ENCODE measurements at regions not wholly inside any gene's neighbourhood (a gene's known extent, or its start where the extent isn't known, plus 50 kb on each side); places are given as distances from the start of the nearest gene placed in this dataset.

DNA sequence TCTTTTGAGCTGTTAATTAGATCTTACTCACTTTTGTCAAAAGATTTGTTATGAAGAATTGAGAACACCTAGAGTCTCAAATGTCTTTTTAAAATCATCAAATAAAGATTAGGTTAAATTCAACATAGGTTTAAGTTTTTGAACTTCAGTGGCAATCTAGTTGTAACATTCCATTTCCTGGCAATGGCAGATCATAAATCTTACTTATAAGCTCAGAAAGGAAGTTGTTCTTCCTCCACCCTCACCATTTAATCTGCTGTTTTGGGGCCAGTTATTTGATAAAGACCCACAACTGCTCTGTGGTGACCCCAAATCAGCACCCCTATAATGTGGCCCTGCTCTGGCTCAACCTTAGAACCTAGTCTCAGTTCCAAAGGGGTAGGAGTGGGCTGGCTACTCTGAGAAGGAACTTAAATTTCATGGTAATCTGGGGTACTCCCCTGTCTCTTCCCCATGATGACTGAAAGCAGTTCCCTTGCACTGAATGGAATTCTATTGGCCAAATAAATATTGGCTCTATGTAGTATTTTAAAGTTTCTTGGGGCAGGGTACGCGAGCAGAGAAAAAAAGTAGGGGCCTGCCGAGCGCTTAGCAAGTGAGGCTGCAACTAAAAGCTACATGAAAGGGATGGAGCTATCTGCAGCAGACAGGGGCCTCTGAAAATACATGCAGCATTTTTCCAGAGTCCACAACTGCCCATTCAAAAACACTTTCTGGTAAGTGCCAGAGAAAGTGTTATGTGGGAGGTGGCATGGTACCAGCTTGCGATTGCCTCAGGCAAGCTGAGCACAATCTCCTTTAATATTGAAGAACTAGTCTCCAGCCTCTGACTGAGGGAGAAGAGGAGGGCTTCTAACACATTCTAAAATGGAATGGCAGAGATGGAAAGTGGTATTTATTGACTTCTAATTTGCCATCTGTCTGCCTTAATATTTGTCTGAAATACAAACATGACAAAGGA lies 103.6 kb upstream of the RASGRP1 start:
- H3K4me1 ChIP-seq, result no peaks in the 10 kb centered on the region
- no peaks in the 10 kb centered on the region for H3K9me3 ChIP-seq
- ATAC-seq (no peak), DNase-seq (no peak)
- H3K36me3 ChIP-seq, result no peaks in the 10 kb centered on the region
- intact Hi-C loops (cut with DNase I; ENCODE audit: low total_unique reads), result no loop called here
- H3K4me3 ChIP-seq, result no peak overlapping the region
- in situ Hi-C loops (cut with MboI; ENCODE audit: low sequenced_read_pairs in 4 of 4), result no loop called here
- H3K27me3 ChIP-seq, result no peaks in the 10 kb centered on the region
- TF ChIP-seq POLR2A (IDR thresholded peaks at IDR 0.05), result no peak
- TF ChIP-seq, protein P1, sequence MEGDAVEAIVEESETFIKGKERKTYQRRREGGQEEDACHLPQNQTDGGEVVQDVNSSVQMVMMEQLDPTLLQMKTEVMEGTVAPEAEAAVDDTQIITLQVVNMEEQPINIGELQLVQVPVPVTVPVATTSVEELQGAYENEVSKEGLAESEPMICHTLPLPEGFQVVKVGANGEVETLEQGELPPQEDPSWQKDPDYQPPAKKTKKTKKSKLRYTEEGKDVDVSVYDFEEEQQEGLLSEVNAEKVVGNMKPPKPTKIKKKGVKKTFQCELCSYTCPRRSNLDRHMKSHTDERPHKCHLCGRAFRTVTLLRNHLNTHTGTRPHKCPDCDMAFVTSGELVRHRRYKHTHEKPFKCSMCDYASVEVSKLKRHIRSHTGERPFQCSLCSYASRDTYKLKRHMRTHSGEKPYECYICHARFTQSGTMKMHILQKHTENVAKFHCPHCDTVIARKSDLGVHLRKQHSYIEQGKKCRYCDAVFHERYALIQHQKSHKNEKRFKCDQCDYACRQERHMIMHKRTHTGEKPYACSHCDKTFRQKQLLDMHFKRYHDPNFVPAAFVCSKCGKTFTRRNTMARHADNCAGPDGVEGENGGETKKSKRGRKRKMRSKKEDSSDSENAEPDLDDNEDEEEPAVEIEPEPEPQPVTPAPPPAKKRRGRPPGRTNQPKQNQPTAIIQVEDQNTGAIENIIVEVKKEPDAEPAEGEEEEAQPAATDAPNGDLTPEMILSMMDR (IDR thresholded peaks at IDR 0.05 in 4 of 5, conservative IDR thresholded peaks at IDR 0.05 in 1 of 5), result no peak
- H3K27ac ChIP-seq, result no peak overlapping the region

DNA sequence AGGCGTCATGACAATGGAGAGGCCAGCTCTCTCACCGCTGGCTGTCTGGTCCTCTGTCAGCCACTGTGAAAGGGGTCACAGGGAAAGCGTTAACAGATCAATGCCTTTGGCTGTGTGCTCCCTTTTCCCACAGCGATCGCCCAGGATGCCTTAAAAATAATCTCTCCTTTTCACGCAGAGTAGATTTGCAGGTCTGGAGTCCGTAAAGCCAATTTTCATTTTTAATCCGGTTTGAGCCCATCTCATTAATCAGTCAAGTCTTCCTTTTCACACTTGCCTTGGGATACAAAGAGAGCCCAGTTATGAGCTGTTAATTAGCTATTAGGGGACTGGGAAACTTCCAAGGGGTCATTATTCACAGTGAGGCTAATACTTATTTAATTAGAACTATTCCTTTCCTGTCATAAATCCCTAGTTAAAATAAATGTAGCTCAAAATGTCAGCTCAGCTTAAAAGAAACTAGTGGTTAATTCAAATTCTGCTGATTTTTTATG lies 104.3 kb upstream of the RASGRP1 start:
- no peaks in the 10 kb centered on the region for H3K27me3 ChIP-seq
- intact Hi-C loops (cut with DNase I; ENCODE audit: low total_unique reads) (no loop called here), in situ Hi-C loops (cut with MboI; ENCODE audit: low sequenced_read_pairs in 4 of 4) (no loop called here)
- DNase-seq, result no peak
- H3K4me3 ChIP-seq, result no peak overlapping the region
- TF ChIP-seq, protein P1 (IDR thresholded peaks at IDR 0.05 in 4 of 5, conservative IDR thresholded peaks at IDR 0.05 in 1 of 5), result no peak
- TF ChIP-seq POLR2A (IDR thresholded peaks at IDR 0.05), result no peak
- ATAC-seq, result no peak
- no peaks in the 10 kb centered on the region for H3K36me3 ChIP-seq
- no peaks in the 10 kb centered on the region for H3K4me1 ChIP-seq
- no peaks in the 10 kb centered on the region for H3K9me3 ChIP-seq
- no peak overlapping the region for H3K27ac ChIP-seq

GRCh38 chr15:38670128-38671005 lies 105.8 kb upstream of the RASGRP1 start:
- DNase-seq (no peak), ATAC-seq (no peak)
- TF ChIP-seq, protein P1 (IDR thresholded peaks at IDR 0.05 in 4 of 5, conservative IDR thresholded peaks at IDR 0.05 in 1 of 5), result no peak
- no peak for TF ChIP-seq POLR2A (IDR thresholded peaks at IDR 0.05)
- Histone ChIP-seq H3K27ac (no peak overlapping the region), H3K4me3 (no peak overlapping the region), H3K9me3 (no peaks in the 10 kb centered on the region), H3K4me1 (no peaks in the 10 kb centered on the region), H3K36me3 (no peaks in the 10 kb centered on the region), H3K27me3 (no peaks in the 10 kb centered on the region)
- intact Hi-C loops (cut with DNase I; ENCODE audit: low total_unique reads) (no loop called here), in situ Hi-C loops (cut with MboI; ENCODE audit: low sequenced_read_pairs in 4 of 4) (no loop called here)

GRCh38 chr15:38671006-38671387 lies 106.4 kb upstream of the RASGRP1 start:
- TF ChIP-seq POLR2A (IDR thresholded peaks at IDR 0.05), result no peak
- TF ChIP-seq, protein P1 (IDR thresholded peaks at IDR 0.05 in 4 of 5, conservative IDR thresholded peaks at IDR 0.05 in 1 of 5), result no peak
- intact Hi-C loops (cut with DNase I; ENCODE audit: low total_unique reads), result no loop called here
- H3K9me3 ChIP-seq, result no peaks in the 10 kb centered on the region
- no peak overlapping the region for H3K4me3 ChIP-seq
- no peaks in the 10 kb centered on the region for H3K4me1 ChIP-seq
- in situ Hi-C loops (cut with MboI; ENCODE audit: low sequenced_read_pairs in 4 of 4), result no loop called here
- no peaks in the 10 kb centered on the region for H3K27me3 ChIP-seq
- ATAC-seq, result no peak
- H3K27ac ChIP-seq, result no peak overlapping the region
- DNase-seq, result no peak
- no peaks in the 10 kb centered on the region for H3K36me3 ChIP-seq
